ENCODE measurements at regions not wholly inside any gene's neighbourhood (a gene's known extent, or its start where the extent isn't known, plus 50 kb on each side); places are given as distances from the start of the nearest gene placed in this dataset.

GRCh38 chr14:89625731-89626232, 208.7 kb upstream of the FOXN3 start:
- TF ChIP-seq POLR2A (IDR thresholded peaks at IDR 0.05) (no peak), CTCF (IDR thresholded peaks at IDR 0.05) (no peak)
- Histone ChIP-seq H3K4me3 (no peak overlapping the region), H3K9me3 (no peaks in the 10 kb centered on the region), H3K27ac (no peak overlapping the region), H3K36me3 (ENCODE audit: low read depth, missing control alignments) (no peaks in the 10 kb centered on the region), H3K4me1 (peaks cover 15% of the 10 kb centered on the region), H3K27me3 (no peaks in the 10 kb centered on the region)
- intact Hi-C loops (cut with DNase I; ENCODE audit: low total_unique reads) = no loop called here
- no peak for DNase-seq
- WGBS, 2 donors = 38 to 53% methylated on average over 8 to 9 of the region's 9 CpGs

GRCh38 chr14:89625244-89625713, 208.2 kb upstream of the FOXN3 start:
- H3K9me3 ChIP-seq = no peaks in the 10 kb centered on the region
- intact Hi-C loops (cut with DNase I; ENCODE audit: low total_unique reads) = no loop called here
- peaks cover 15% of the 10 kb centered on the region for H3K4me1 ChIP-seq
- H3K27ac ChIP-seq = no peak overlapping the region
- H3K36me3 ChIP-seq (ENCODE audit: low read depth, missing control alignments) = no peaks in the 10 kb centered on the region
- peak; percentile 48 for DNase-seq
- H3K27me3 ChIP-seq = no peaks in the 10 kb centered on the region
- no peak overlapping the region for H3K4me3 ChIP-seq
- TF ChIP-seq CTCF (IDR thresholded peaks at IDR 0.05) (no peak), POLR2A (IDR thresholded peaks at IDR 0.05) (no peak)
- WGBS, 2 donors = 6 to 13% methylated on average over 17 to 20 of the region's 20 CpGs

- intact Hi-C loops (cut with DNase I; ENCODE audit: low total_unique reads) = no loop called here
- WGBS, 2 donors = 80 to 83% methylated on average over 15 of the region's 15 CpGs
- H3K27me3 ChIP-seq = no peaks in the 10 kb centered on the region
- no peak overlapping the region for H3K27ac ChIP-seq
- TF ChIP-seq CTCF (IDR thresholded peaks at IDR 0.05) = no peak
- TF ChIP-seq POLR2A (IDR thresholded peaks at IDR 0.05) = no peak
- H3K4me1 ChIP-seq = peaks cover 14% of the 10 kb centered on the region
- no peak overlapping the region for H3K4me3 ChIP-seq
- no peak for DNase-seq
- H3K9me3 ChIP-seq = no peaks in the 10 kb centered on the region
- no peaks in the 10 kb centered on the region for H3K36me3 ChIP-seq (ENCODE audit: low read depth, missing control alignments)
These were observed 207.6 kb upstream of the FOXN3 start for GRCh38 chr14:89624500-89625156.

- Histone ChIP-seq H3K9me3 (no peaks in the 10 kb centered on the region), H3K4me3 (no peak overlapping the region), H3K27ac (no peak overlapping the region), H3K36me3 (ENCODE audit: low read depth, missing control alignments) (no peaks in the 10 kb centered on the region), H3K4me1 (peaks cover 19% of the 10 kb centered on the region), H3K27me3 (no peaks in the 10 kb centered on the region)
- 93 to 96% methylated on average over 14 of the region's 14 CpGs for WGBS, 2 donors
- intact Hi-C loops (cut with DNase I; ENCODE audit: low total_unique reads) = no loop called here
- TF ChIP-seq CTCF (IDR thresholded peaks at IDR 0.05) = no peak
- no peak for TF ChIP-seq POLR2A (IDR thresholded peaks at IDR 0.05)
- no peak for DNase-seq
These were observed 205.0 kb upstream of the FOXN3 start for GRCh38 chr14:89621791-89622638.
